H9 (cell line): ENCODE measurements at regions not wholly inside any gene's neighbourhood (a gene's known extent, or its start where the extent isn't known, plus 50 kb on each side); places are given as distances from the start of the nearest gene placed in this dataset.
A peak's percentile ranks its signal among the peaks of the same experiment; 100 is the strongest.

Experiments
- DNase-seq: peaks from one replicate; pipeline ENCODE4 v3.0.0-alpha.2; 2017
- H2AFZ ChIP-seq: one replicate; pipeline ENCODE4 v1.6.1; 2013; ENCODE audit warnings: mild to moderate bottlenecking, low read length, control low read depth, moderate library complexity
- H2AK5ac ChIP-seq: 2 replicates; pipeline ENCODE4 v1.6.1; 2013; ENCODE audit warnings: low read length, control low read depth, mixed read lengths; ENCODE audit not compliant: insufficient read length
- H2BK120ac ChIP-seq: one replicate; pipeline ENCODE4 v1.6.1; 2013; ENCODE audit warnings: low read depth, mild to moderate bottlenecking, low read length, control low read depth, inconsistent platforms; ENCODE audit not compliant: poor library complexity, severe bottlenecking
- H2BK12ac ChIP-seq: 2 replicates; pipeline ENCODE4 v1.6.1; 2013; ENCODE audit warnings: low read length, control low read depth, mixed read lengths, low read depth; ENCODE audit not compliant: insufficient read length
- H2BK15ac ChIP-seq: 2 replicates; pipeline ENCODE4 v1.6.1; 2013; ENCODE audit warnings: low read depth, low read length, control low read depth
- H2BK20ac ChIP-seq: one replicate; pipeline ENCODE4 v1.6.1; 2013; ENCODE audit warnings: low read depth, mild to moderate bottlenecking, low read length, control low read depth, inconsistent platforms; ENCODE audit not compliant: poor library complexity, severe bottlenecking
- H2BK5ac ChIP-seq: 2 replicates; pipeline ENCODE4 v1.6.1; 2013; ENCODE audit warnings: low read length, control low read depth, mixed read lengths; ENCODE audit not compliant: insufficient read length
- H3K14ac ChIP-seq: 2 replicates; pipeline ENCODE4 v1.6.1; 2013; ENCODE audit warnings: low read length, control low read depth; ENCODE audit not compliant: insufficient read depth
- H3K18ac ChIP-seq: 2 replicates; pipeline ENCODE4 v1.6.1; 2013; ENCODE audit warnings: low read depth, mild to moderate bottlenecking, mixed read lengths, low read length, control low read depth; ENCODE audit not compliant: insufficient read length
- H3K23ac ChIP-seq: 2 replicates; pipeline ENCODE4 v1.6.1; 2013; ENCODE audit warnings: low read length, control low read depth, mixed read lengths, low read depth; ENCODE audit not compliant: insufficient read length
- H3K23me2 ChIP-seq: 2 replicates; pipeline ENCODE4 v1.6.1; 2013; ENCODE audit warnings: low read depth, mild to moderate bottlenecking, mixed read lengths, low read length, control low read depth; ENCODE audit not compliant: insufficient read length, poor library complexity, severe bottlenecking
- H3K27ac ChIP-seq: 2 replicates; pipeline ENCODE4 v1.5.1; 2013; ENCODE audit warnings: low read length, control low read depth, mixed read lengths, low read depth; ENCODE audit not compliant: insufficient read length
- H3K27me3 ChIP-seq: 2 replicates; pipeline ENCODE4 v1.6.1; 2013; ENCODE audit warnings: low read length, control low read depth, inconsistent platforms; ENCODE audit not compliant: insufficient read depth
- H3K4ac ChIP-seq: 2 replicates; pipeline ENCODE4 v1.6.1; 2013; ENCODE audit warnings: low read depth, mild to moderate bottlenecking, control low read depth, inconsistent platforms, low read length, moderate library complexity
- H3K4me1 ChIP-seq: 2 replicates; pipeline ENCODE4 v1.6.1; 2013; ENCODE audit warnings: low read length, control low read depth, inconsistent platforms; ENCODE audit not compliant: insufficient read depth
- H3K4me2 ChIP-seq: 2 replicates; pipeline ENCODE4 v1.6.1; 2013; ENCODE audit warnings: low read length, control low read depth, mixed read lengths; ENCODE audit not compliant: insufficient read length, insufficient read depth
- H3K56ac ChIP-seq: 2 replicates; pipeline ENCODE4 v1.6.1; 2013; ENCODE audit warnings: low read depth, mild to moderate bottlenecking, mixed read lengths, low read length, control low read depth; ENCODE audit not compliant: insufficient read length
- H3K79me1 ChIP-seq: 2 replicates; pipeline ENCODE4 v1.6.1; 2013; ENCODE audit warnings: low read depth, mild to moderate bottlenecking, moderate library complexity, low read length, control low read depth, inconsistent platforms; ENCODE audit not compliant: insufficient read depth, poor library complexity, severe bottlenecking
- H3K79me2 ChIP-seq: 2 replicates; pipeline ENCODE4 v1.6.1; 2013; ENCODE audit warnings: low read length, control low read depth, inconsistent platforms; ENCODE audit not compliant: insufficient read depth
- H3K9ac ChIP-seq: 2 replicates; pipeline ENCODE4 v1.6.1; 2013; ENCODE audit warnings: low read length, control low read depth, mixed read lengths; ENCODE audit not compliant: insufficient read length; ENCODE audit errors: extremely low read depth
- H3K9me3 ChIP-seq: one replicate; pipeline ENCODE4 v1.6.1; 2013; ENCODE audit warnings: low read depth, low read length, inconsistent platforms; ENCODE audit not compliant: control insufficient read depth
- H3T11ph ChIP-seq: one replicate; pipeline ENCODE4 v1.6.1; 2013; ENCODE audit warnings: mild to moderate bottlenecking, low read length, control low read depth, inconsistent platforms
- H4K20me1 ChIP-seq: one replicate; pipeline ENCODE4 v1.6.1; 2013; ENCODE audit not compliant: control insufficient read depth, insufficient read length, insufficient read depth
- H4K5ac ChIP-seq: 2 replicates; pipeline ENCODE4 v1.6.1; 2013; ENCODE audit warnings: low read depth, mild to moderate bottlenecking, mixed read lengths, low read length, control low read depth; ENCODE audit not compliant: insufficient read length
- H4K8ac ChIP-seq: replicated peaks from 2 replicates; pipeline ENCODE4 v1.6.1; 2013; ENCODE audit warnings: low read length, control low read depth, mixed read lengths, low read depth; ENCODE audit not compliant: insufficient read length
- H4K91ac ChIP-seq: 2 replicates; pipeline ENCODE4 v1.6.1; 2013; ENCODE audit warnings: low read depth, mild to moderate bottlenecking, moderate library complexity, mixed read lengths, low read length, control low read depth; ENCODE audit not compliant: insufficient read length
- H3K27ac Mint-ChIP-seq, 3 experiments: 2 replicates in 2 of 3; 3 replicates in 1 of 3; pipeline ENCODE4 v1.8.0; 2020 to 2021; ENCODE audit warnings: mixed read lengths in 3 of 3, mild to moderate bottlenecking in 1 of 3, moderate library complexity in 1 of 3
- H3K27me3 Mint-ChIP-seq: 2 replicates; pipeline ENCODE4 v1.8.0; 2021; ENCODE audit warnings: low read depth, mild to moderate bottlenecking, moderate library complexity, mixed read lengths
- H3K36me3 Mint-ChIP-seq, 3 experiments: 2 replicates in 2 of 3; 3 replicates in 1 of 3; pipeline ENCODE4 v1.8.0; 2020 to 2021; ENCODE audit warnings: low read depth in 3 of 3, mixed read lengths in 3 of 3; ENCODE audit not compliant: insufficient read depth in 1 of 3
- H3K4me1 Mint-ChIP-seq, 2 experiments: 2 replicates each; pipeline ENCODE4 v1.8.0; 2020; ENCODE audit warnings: mixed read lengths in 2 of 2
- H3K4me3 Mint-ChIP-seq, 2 experiments: 2 replicates in 1 of 2; 3 replicates in 1 of 2; pipeline ENCODE4 v1.8.0; 2020 to 2021; ENCODE audit warnings: mild to moderate bottlenecking in 2 of 2, mixed read lengths in 2 of 2, moderate library complexity in 1 of 2
- H3K9me3 Mint-ChIP-seq, 2 experiments: 2 replicates in 1 of 2; 3 replicates in 1 of 2; pipeline ENCODE4 v1.8.0; 2020; ENCODE audit warnings: mild to moderate bottlenecking in 2 of 2, mixed read lengths in 2 of 2, moderate library complexity in 1 of 2
- WGBS: extraction: QIAGEN DNeasy Blood & Tissue Kit; methylation state at CpG from one replicate; pipeline ENCODE4 v1.1.7; 2013; ENCODE audit warnings: missing lambda C conversion rate, low lambda C conversion rate, mixed read lengths; ENCODE audit not compliant: insufficient read length; ENCODE audit errors: extremely low coverage; 5-methylcytosine and 5-hydroxymethylcytosine counted together
- TF ChIP-seq, protein P1 (sequence below): fragments of 200-600 bp; sonication (generic); conservative IDR thresholded peaks from 3 replicates; pipeline ENCODE4 v1.8.0; 2021; ENCODE audit warnings: antibody characterized with exemption, mild to moderate bottlenecking

DNA sequence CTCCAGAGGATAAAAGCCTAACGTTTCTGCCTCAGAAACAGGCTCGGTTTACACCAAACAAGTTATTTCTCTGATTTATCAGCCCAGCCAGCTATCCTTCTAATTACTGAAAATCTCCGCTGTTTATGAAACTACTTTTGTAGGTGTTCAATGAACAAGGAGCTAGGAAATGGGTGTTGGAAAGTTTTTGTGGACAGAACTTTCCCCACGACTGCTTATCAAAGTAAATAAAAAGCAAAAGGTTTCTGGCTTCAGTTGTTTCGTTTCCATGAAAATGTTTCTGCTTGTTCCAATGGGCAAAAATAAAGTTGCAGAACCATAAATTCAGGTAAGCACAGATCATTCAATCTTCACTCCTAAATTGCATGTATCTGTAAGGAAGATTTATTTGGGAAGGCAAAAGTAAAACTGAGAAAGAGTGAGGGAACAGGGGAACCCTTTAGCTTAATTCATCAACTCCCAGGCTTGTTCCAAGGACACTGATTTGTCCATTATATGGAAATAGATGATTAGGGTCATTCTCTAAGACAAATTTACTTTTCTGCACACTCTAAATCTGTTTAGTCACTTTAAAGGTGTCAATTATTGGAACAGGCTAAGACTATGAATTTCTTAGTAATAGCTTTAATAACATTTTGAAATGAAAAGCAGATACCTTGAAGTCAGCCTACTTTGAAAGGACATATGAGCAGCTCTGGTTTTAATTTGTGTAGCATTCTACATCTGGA lies 175.9 kb upstream of the CDKN3 start:
- Histone ChIP-seq H3K23me2 (peaks cover 14% of the 10 kb centered on the region), H3K9ac (no peak overlapping the region), H3K14ac (no peak overlapping the region), H4K5ac (no peak overlapping the region), H3K18ac (no peak overlapping the region), H2AFZ (no peak overlapping the region), H2AK5ac (no peak overlapping the region), H2BK15ac (no peak overlapping the region), H3K79me2 (no peaks in the 10 kb centered on the region), H3K79me1 (no peaks in the 10 kb centered on the region), H2BK120ac (no peak overlapping the region), H3K4me1 (no peaks in the 10 kb centered on the region; the same call in 1 of the 2 replicates), H3K27ac (no peak overlapping the region), H2BK5ac (no peak overlapping the region), H3K9me3 (no peaks in the 10 kb centered on the region), H3K27me3 (peaks cover 24% of the 10 kb centered on the region; the same call in 1 of the 2 replicates), H3K4ac (no peak overlapping the region), H3T11ph (no peak overlapping the region), H3K4me2 (peak overlapping the region; percentile 79), H3K56ac (no peak overlapping the region), H4K20me1 (no peaks in the 10 kb centered on the region), H3K23ac (no peak overlapping the region), H4K91ac (no peak overlapping the region), H2BK12ac (no peak overlapping the region), H2BK20ac (no peak overlapping the region), H4K8ac (no peak overlapping the region)
- no peak for DNase-seq
- Mint-ChIP-seq H3K27me3 (peaks cover 27% of the 10 kb centered on the region), H3K4me1 (peaks cover 39 to 40% of the 10 kb centered on the region in 2 experiments), H3K27ac (no peak overlapping the region), H3K9me3 (no peaks in the 10 kb centered on the region), H3K36me3 (no peaks in the 10 kb centered on the region), H3K4me3 (peak overlapping the region in 1 of 2 experiments; percentile 86; a peak in 3 of 5 replicates)
- TF ChIP-seq, protein P1, sequence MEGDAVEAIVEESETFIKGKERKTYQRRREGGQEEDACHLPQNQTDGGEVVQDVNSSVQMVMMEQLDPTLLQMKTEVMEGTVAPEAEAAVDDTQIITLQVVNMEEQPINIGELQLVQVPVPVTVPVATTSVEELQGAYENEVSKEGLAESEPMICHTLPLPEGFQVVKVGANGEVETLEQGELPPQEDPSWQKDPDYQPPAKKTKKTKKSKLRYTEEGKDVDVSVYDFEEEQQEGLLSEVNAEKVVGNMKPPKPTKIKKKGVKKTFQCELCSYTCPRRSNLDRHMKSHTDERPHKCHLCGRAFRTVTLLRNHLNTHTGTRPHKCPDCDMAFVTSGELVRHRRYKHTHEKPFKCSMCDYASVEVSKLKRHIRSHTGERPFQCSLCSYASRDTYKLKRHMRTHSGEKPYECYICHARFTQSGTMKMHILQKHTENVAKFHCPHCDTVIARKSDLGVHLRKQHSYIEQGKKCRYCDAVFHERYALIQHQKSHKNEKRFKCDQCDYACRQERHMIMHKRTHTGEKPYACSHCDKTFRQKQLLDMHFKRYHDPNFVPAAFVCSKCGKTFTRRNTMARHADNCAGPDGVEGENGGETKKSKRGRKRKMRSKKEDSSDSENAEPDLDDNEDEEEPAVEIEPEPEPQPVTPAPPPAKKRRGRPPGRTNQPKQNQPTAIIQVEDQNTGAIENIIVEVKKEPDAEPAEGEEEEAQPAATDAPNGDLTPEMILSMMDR = no peak
- no CpG with 5 or more reads among the region's 5 CpGs for WGBS
